Left lung (tissue), 4 donors: ENCODE measurements at regions not wholly inside any gene's neighbourhood (a gene's known extent, or its start where the extent isn't known, plus 50 kb on each side); places are given as distances from the start of the nearest gene placed in this dataset.

Source experiments
- ATAC-seq: fragments of 200-7000 bp; cut with Tn5 transposase; one replicate; pipeline ENCODE4 v1.9.1; 2020; ENCODE audit warnings: moderate library complexity
- DNase-seq, 4 donors: peaks; one replicate each; pipeline ENCODE4 v3.0.0-alpha.2; 2013 to 2020
- H3K27ac ChIP-seq, 2 donors: fragments of 200-600 bp; sonication (generic) in 1 of 2; one replicate each; pipeline versions ENCODE4 v1.5.0 to v1.8.0; 2020 to 2021
- H3K27me3 ChIP-seq, 2 donors: fragments of 200-600 bp; sonication (generic) in 1 of 2; one replicate each; pipeline versions ENCODE4 v1.5.0 to v1.8.0; 2020 to 2021
- H3K36me3 ChIP-seq, 2 donors: fragments of 200-600 bp; sonication (generic) in 1 of 2; one replicate each; pipeline versions ENCODE4 v1.5.0 to v1.8.0; 2020 to 2021
- H3K4me1 ChIP-seq, 2 donors: fragments of 200-600 bp; one replicate each; pipeline ENCODE4 v1.8.0; 2021
- H3K4me3 ChIP-seq, 2 donors: fragments of 200-600 bp; sonication (generic) in 1 of 2; one replicate each; pipeline versions ENCODE4 v1.5.0 to v1.8.0; 2020 to 2021; ENCODE audit warnings: mild to moderate bottlenecking in 1 of 2
- H3K9me3 ChIP-seq, 2 donors: fragments of 200-600 bp; sonication (generic) in 1 of 2; one replicate each; pipeline versions ENCODE4 v1.5.0 to v1.8.0; 2020 to 2021
- CTCF ChIP-seq, 2 donors: fragments of 200-600 bp; sonication (generic) in 1 of 2; IDR thresholded peaks; one replicate each; pipeline versions ENCODE4 v1.5.0 to v1.8.0; 2021; ENCODE audit warnings: antibody characterized with exemption in 2 of 2
- intact Hi-C, 2 donors: fragments of 100-400 bp; cut with DNase I; formaldehyde crosslinking; loops; one replicate each; pipeline versions ENCODE4 v1.11.2 to v1.14.2; 2022
- donor health status: DM: no; HTN: yes; CAD: no.
- donor health status: DM: no; HTN: no; CAD: no.

- intact Hi-C loops: no loop called here
- Histone ChIP-seq H3K27me3 (no peaks in the 10 kb centered on the region), H3K36me3 (no peaks in the 10 kb centered on the region), H3K4me1 (no peaks in the 10 kb centered on the region), H3K4me3 (no peak overlapping the region), H3K9me3 (peaks cover 0 to 4% of the 10 kb centered on the region in 2 donors), H3K27ac (no peak overlapping the region)
- TF ChIP-seq CTCF (IDR thresholded peaks at IDR 0.05): no peak
- ATAC-seq (no peak), DNase-seq (no peak)
These were observed 460.9 kb downstream of the RIT2 start for GRCh38 chr18:42654556-42654955.

- intact Hi-C loops: no loop called here
These were observed 457.9 kb downstream of the RIT2 start for GRCh38 chr18:42657551-42657950.

GRCh38 chr18:42658171-42658570, 457.3 kb downstream of the RIT2 start:
- DNase-seq: no peak
- Histone ChIP-seq H3K27ac (no peak overlapping the region), H3K36me3 (no peaks in the 10 kb centered on the region), H3K4me1 (no peaks in the 10 kb centered on the region), H3K27me3 (no peaks in the 10 kb centered on the region), H3K9me3 (peaks cover 0 to 2% of the 10 kb centered on the region in 2 donors), H3K4me3 (no peak overlapping the region)
- no peak for ATAC-seq
- no peak for TF ChIP-seq CTCF (IDR thresholded peaks at IDR 0.05)
- intact Hi-C loops: no loop called here

More at GRCh38 chr18:42657551-42657950, 457.9 kb downstream of the RIT2 start:
- TF ChIP-seq CTCF (IDR thresholded peaks at IDR 0.05): no peak
- no peak for DNase-seq
- H3K4me3 ChIP-seq: no peak overlapping the region
- no peaks in the 10 kb centered on the region for H3K27me3 ChIP-seq
- ATAC-seq: no peak
- no peak overlapping the region for H3K27ac ChIP-seq
- H3K4me1 ChIP-seq: no peaks in the 10 kb centered on the region
- H3K36me3 ChIP-seq: no peaks in the 10 kb centered on the region
- H3K9me3 ChIP-seq: peaks cover 0 to 5% of the 10 kb centered on the region in 2 donors

- TF ChIP-seq CTCF (IDR thresholded peaks at IDR 0.05): no peak
- ATAC-seq (no peak), DNase-seq (no peak)
- Histone ChIP-seq H3K27ac (no peak overlapping the region), H3K9me3 (peaks cover 0 to 9% of the 10 kb centered on the region in 2 donors), H3K4me1 (no peaks in the 10 kb centered on the region), H3K36me3 (no peaks in the 10 kb centered on the region), H3K27me3 (no peaks in the 10 kb centered on the region), H3K4me3 (no peak overlapping the region)
- intact Hi-C loops: no loop called here
These were observed 456.3 kb downstream of the RIT2 start for GRCh38 chr18:42659187-42659586.

GRCh38 chr18:42670860-42671259, 444.6 kb downstream of the RIT2 start:
- Histone ChIP-seq H3K27me3 (no peaks in the 10 kb centered on the region), H3K27ac (no peak overlapping the region), H3K4me1 (no peaks in the 10 kb centered on the region), H3K36me3 (no peaks in the 10 kb centered on the region), H3K9me3 (no peaks in the 10 kb centered on the region), H3K4me3 (no peak overlapping the region)
- ATAC-seq (no peak), DNase-seq (no peak)
- intact Hi-C loops: no loop called here
- no peak for TF ChIP-seq CTCF (IDR thresholded peaks at IDR 0.05)
